Uterus (tissue), 2 donors: ENCODE measurements at regions not wholly inside any gene's neighbourhood (a gene's known extent, or its start where the extent isn't known, plus 50 kb on each side); places are given as distances from the start of the nearest gene placed in this dataset.

Experiments used
- POLR2A ChIP-seq, 2 donors: fragments of 450-650 bp; IDR thresholded peaks; one replicate each; pipeline ENCODE4 v1.6.1; 2016; ENCODE audit warnings: antibody characterized with exemption in 2 of 2, mild to moderate bottlenecking in 1 of 2, moderate library complexity in 1 of 2
- TF ChIP-seq, protein P1 (sequence below), 4 experiments: fragments of 200-600 bp in 2 of 4; fragments of 450-650 bp in 2 of 4; sonication (generic) in 2 of 4; IDR thresholded peaks; one replicate each; pipeline ENCODE4 v1.5.1; 2016 to 2019; ENCODE audit warnings: antibody characterized with exemption in 4 of 4, mild to moderate bottlenecking in 2 of 4, moderate library complexity in 1 of 4

DNA sequence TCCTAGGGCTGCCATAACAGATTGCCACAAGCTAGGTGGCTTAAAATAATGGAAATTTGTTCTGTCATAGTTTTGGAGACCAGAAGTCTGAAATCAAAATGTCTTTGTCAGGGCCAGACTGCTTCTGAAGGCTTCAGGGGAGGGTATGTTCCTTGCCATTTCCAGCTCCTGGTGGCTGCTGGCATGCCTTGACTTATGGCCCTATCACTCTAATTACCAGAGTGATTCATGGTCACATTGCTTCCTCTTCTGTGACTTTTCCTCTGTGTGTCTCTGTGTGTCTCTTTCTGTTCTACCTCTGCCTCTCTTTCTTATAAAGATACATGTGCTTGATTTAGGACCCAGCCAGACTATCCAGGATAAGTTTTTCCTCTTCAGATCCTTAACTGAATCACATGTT lies 635.2 kb upstream of the IMPG1 start:
- TF ChIP-seq, protein P1, sequence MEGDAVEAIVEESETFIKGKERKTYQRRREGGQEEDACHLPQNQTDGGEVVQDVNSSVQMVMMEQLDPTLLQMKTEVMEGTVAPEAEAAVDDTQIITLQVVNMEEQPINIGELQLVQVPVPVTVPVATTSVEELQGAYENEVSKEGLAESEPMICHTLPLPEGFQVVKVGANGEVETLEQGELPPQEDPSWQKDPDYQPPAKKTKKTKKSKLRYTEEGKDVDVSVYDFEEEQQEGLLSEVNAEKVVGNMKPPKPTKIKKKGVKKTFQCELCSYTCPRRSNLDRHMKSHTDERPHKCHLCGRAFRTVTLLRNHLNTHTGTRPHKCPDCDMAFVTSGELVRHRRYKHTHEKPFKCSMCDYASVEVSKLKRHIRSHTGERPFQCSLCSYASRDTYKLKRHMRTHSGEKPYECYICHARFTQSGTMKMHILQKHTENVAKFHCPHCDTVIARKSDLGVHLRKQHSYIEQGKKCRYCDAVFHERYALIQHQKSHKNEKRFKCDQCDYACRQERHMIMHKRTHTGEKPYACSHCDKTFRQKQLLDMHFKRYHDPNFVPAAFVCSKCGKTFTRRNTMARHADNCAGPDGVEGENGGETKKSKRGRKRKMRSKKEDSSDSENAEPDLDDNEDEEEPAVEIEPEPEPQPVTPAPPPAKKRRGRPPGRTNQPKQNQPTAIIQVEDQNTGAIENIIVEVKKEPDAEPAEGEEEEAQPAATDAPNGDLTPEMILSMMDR (IDR thresholded peaks at IDR 0.05) = no peak
- TF ChIP-seq POLR2A (IDR thresholded peaks at IDR 0.05) = no peak
